ENCODE measurements at regions not wholly inside any gene's neighbourhood (a gene's known extent, or its start where the extent isn't known, plus 50 kb on each side); places are given as distances from the start of the nearest gene placed in this dataset.
"Not testable (repeated sequence)": the region's sequence is repeated elsewhere in the genome, so short reads cannot be mapped to it uniquely, and the experiment has no call there.

GRCh38 chr7:49100908-49101740, 176.8 kb downstream of the CDC14C start:
- DNase-seq: not testable (repeated sequence)

- DNase-seq: no peak
These were observed 178.1 kb downstream of the CDC14C start for GRCh38 chr7:49102411-49102810.

GRCh38 chr7:49111706-49112105, 187.4 kb downstream of the CDC14C start:
- no peak for DNase-seq

GRCh38 chr7:49112222-49112621, 187.9 kb downstream of the CDC14C start:
- DNase-seq: no peak

- DNase-seq: no peak
These were observed 188.3 kb downstream of the CDC14C start for GRCh38 chr7:49112647-49113046.

GRCh38 chr7:49119706-49120105, 195.4 kb downstream of the CDC14C start:
- no peak for DNase-seq

- no peak for DNase-seq
These were observed 200.9 kb downstream of the CDC14C start for GRCh38 chr7:49125246-49125645.

- DNase-seq: no peak
These were observed 203.1 kb downstream of the CDC14C start for GRCh38 chr7:49127359-49127913.

GRCh38 chr7:49137978-49138377, 213.6 kb downstream of the CDC14C start:
- DNase-seq: no peak

GRCh38 chr7:49150486-49150885, 226.1 kb downstream of the CDC14C start:
- no peak for DNase-seq

- no peak for DNase-seq
These were observed 226.8 kb downstream of the CDC14C start for GRCh38 chr7:49151146-49151545.

- no peak for DNase-seq
These were observed 234.0 kb downstream of the CDC14C start for GRCh38 chr7:49158321-49158720.

GRCh38 chr7:49159536-49159935, 235.2 kb downstream of the CDC14C start:
- no peak for DNase-seq

- DNase-seq: no peak
These were observed 242.1 kb downstream of the CDC14C start for GRCh38 chr7:49166441-49166840.

- DNase-seq: no peak
These were observed 248.3 kb downstream of the CDC14C start for GRCh38 chr7:49172639-49173038.

GRCh38 chr7:49174396-49174795, 250.0 kb downstream of the CDC14C start:
- DNase-seq: no peak

GRCh38 chr7:49187543-49188268, 263.4 kb downstream of the CDC14C start:
- no peak for DNase-seq

GRCh38 chr7:49228426-49229098, 304.2 kb downstream of the CDC14C start:
- DNase-seq: no peak

- no peak for DNase-seq
These were observed 304.9 kb downstream of the CDC14C start for GRCh38 chr7:49229246-49229645.

GRCh38 chr7:49243521-49243920, 319.2 kb downstream of the CDC14C start:
- DNase-seq: no peak

GRCh38 chr7:49244543-49244942, 320.2 kb downstream of the CDC14C start:
- DNase-seq: no peak

- DNase-seq: no peak
These were observed 320.7 kb downstream of the CDC14C start for GRCh38 chr7:49245062-49245461.

GRCh38 chr7:49247759-49248158, 323.4 kb downstream of the CDC14C start:
- no peak for DNase-seq
